ENCODE measurements at regions not wholly inside any gene's neighbourhood (a gene's known extent, or its start where the extent isn't known, plus 50 kb on each side); places are given as distances from the start of the nearest gene placed in this dataset.
A peak's percentile ranks its signal among the peaks of the same experiment; 100 is the strongest.

GRCh38 chr14:34098985-34099349 lies 148.1 kb upstream of the EGLN3 start:
- Histone ChIP-seq H3F3A (ENCODE audit: low read depth) (no peaks in the 10 kb centered on the region), H3K9me3 (ENCODE audit: low read depth) (no peaks in the 10 kb centered on the region), H3K9ac (no peak overlapping the region), H4K20me1 (ENCODE audit: low read depth) (no peaks in the 10 kb centered on the region), H3K4me3 (no peak overlapping the region), H3K27ac (no peak overlapping the region), H3K79me2 (ENCODE audit: low read depth) (no peaks in the 10 kb centered on the region), H3K36me3 (no peaks in the 10 kb centered on the region), H3K4me2 (no peak overlapping the region), H3K27me3 (no peaks in the 10 kb centered on the region), H3K4me1 (peaks cover 19% of the 10 kb centered on the region), H2AFZ (replicated peaks) (peak overlapping the region; percentile 28)
- Mint-ChIP-seq H3K36me3 (no peaks in the 10 kb centered on the region), H3K27me3 (ENCODE audit: insufficient read depth, low read depth) (no peaks in the 10 kb centered on the region), H3K4me1 (peaks cover 20% of the 10 kb centered on the region), H3K4me3 (no peak overlapping the region), H3K9me3 (no peaks in the 10 kb centered on the region), H3K27ac (peak overlapping the region; percentile 7)
- TF ChIP-seq, protein P1, sequence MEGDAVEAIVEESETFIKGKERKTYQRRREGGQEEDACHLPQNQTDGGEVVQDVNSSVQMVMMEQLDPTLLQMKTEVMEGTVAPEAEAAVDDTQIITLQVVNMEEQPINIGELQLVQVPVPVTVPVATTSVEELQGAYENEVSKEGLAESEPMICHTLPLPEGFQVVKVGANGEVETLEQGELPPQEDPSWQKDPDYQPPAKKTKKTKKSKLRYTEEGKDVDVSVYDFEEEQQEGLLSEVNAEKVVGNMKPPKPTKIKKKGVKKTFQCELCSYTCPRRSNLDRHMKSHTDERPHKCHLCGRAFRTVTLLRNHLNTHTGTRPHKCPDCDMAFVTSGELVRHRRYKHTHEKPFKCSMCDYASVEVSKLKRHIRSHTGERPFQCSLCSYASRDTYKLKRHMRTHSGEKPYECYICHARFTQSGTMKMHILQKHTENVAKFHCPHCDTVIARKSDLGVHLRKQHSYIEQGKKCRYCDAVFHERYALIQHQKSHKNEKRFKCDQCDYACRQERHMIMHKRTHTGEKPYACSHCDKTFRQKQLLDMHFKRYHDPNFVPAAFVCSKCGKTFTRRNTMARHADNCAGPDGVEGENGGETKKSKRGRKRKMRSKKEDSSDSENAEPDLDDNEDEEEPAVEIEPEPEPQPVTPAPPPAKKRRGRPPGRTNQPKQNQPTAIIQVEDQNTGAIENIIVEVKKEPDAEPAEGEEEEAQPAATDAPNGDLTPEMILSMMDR (IDR thresholded peaks at IDR 0.05), result no peak
- TF ChIP-seq EZH2phosphoT487 (IDR thresholded peaks at IDR 0.05) (no peak), EZH2 (IDR thresholded peaks at IDR 0.05) (no peak)
- no peak for DNase-seq (ENCODE audit: low spot score)

GRCh38 chr14:34098045-34098984 lies 147.4 kb upstream of the EGLN3 start:
- Histone ChIP-seq H3K9ac (no peak overlapping the region), H3K27ac (no peak overlapping the region), H3K4me1 (peaks cover 14% of the 10 kb centered on the region), H3K4me2 (no peak overlapping the region), H4K20me1 (ENCODE audit: low read depth) (no peaks in the 10 kb centered on the region), H3F3A (ENCODE audit: low read depth) (no peaks in the 10 kb centered on the region), H3K27me3 (no peaks in the 10 kb centered on the region), H3K9me3 (ENCODE audit: low read depth) (no peaks in the 10 kb centered on the region), H3K4me3 (no peak overlapping the region), H2AFZ (replicated peaks) (peak overlapping the region; percentile 28), H3K79me2 (ENCODE audit: low read depth) (no peaks in the 10 kb centered on the region), H3K36me3 (no peaks in the 10 kb centered on the region)
- Mint-ChIP-seq H3K4me3 (no peak overlapping the region), H3K27me3 (ENCODE audit: insufficient read depth, low read depth) (no peaks in the 10 kb centered on the region), H3K36me3 (no peaks in the 10 kb centered on the region), H3K9me3 (no peaks in the 10 kb centered on the region), H3K27ac (peak overlapping the region; percentile 19), H3K4me1 (peaks cover 15% of the 10 kb centered on the region)
- TF ChIP-seq EZH2phosphoT487 (IDR thresholded peaks at IDR 0.05) (no peak), EZH2 (IDR thresholded peaks at IDR 0.05) (no peak)
- TF ChIP-seq, protein P1 (IDR thresholded peaks at IDR 0.05), result peak; percentile 81
- peak; percentile 50 for DNase-seq (ENCODE audit: low spot score)

DNA sequence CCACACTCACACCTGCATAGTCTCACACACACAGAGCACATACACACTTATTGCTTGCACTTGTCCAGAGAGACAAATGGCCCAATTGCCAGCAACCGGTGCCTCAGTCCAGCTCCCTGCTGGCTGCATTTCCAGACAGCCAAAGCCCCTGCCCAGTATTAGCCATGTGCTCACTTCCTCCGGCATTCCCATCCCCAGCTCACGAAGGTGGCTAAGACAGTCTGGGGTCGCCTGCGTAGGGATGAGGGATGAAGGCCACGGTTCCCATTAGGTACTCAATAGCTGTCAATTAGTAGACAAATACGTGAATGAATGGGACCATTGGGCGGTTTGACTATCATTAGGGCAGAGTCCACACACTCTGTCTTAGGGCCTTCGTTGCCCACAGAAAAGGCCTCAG lies 146.8 kb upstream of the EGLN3 start:
- peaks cover 11% of the 10 kb centered on the region for H3K4me1 Mint-ChIP-seq
- H3K9ac ChIP-seq, result no peak overlapping the region
- no peaks in the 10 kb centered on the region for H3K36me3 ChIP-seq

More for the DNA sequence above, 146.8 kb upstream of the EGLN3 start:
- Histone ChIP-seq H3K27me3 (no peaks in the 10 kb centered on the region), H4K20me1 (ENCODE audit: low read depth) (no peaks in the 10 kb centered on the region), H2AFZ (replicated peaks) (no peak overlapping the region), H3K4me2 (no peak overlapping the region), H3F3A (ENCODE audit: low read depth) (no peaks in the 10 kb centered on the region), H3K9me3 (ENCODE audit: low read depth) (no peaks in the 10 kb centered on the region), H3K4me1 (peaks cover 7% of the 10 kb centered on the region), H3K27ac (no peak overlapping the region), H3K79me2 (ENCODE audit: low read depth) (no peaks in the 10 kb centered on the region), H3K4me3 (no peak overlapping the region)
- Mint-ChIP-seq H3K27me3 (ENCODE audit: insufficient read depth, low read depth) (peaks cover 2% of the 10 kb centered on the region), H3K9me3 (no peaks in the 10 kb centered on the region), H3K36me3 (no peaks in the 10 kb centered on the region), H3K4me3 (no peak overlapping the region), H3K27ac (no peak overlapping the region)
- no peak for TF ChIP-seq EZH2 (IDR thresholded peaks at IDR 0.05)
- TF ChIP-seq, protein P1 (IDR thresholded peaks at IDR 0.05), result no peak
- no peak for TF ChIP-seq EZH2phosphoT487 (IDR thresholded peaks at IDR 0.05)
- no peak for DNase-seq (ENCODE audit: low spot score)
